ENCODE measurements at regions not wholly inside any gene's neighbourhood (a gene's known extent, or its start where the extent isn't known, plus 50 kb on each side); places are given as distances from the start of the nearest gene placed in this dataset.
"Not testable (repeated sequence)": the region's sequence is repeated elsewhere in the genome, so short reads cannot be mapped to it uniquely, and the experiment has no call there.

DNA sequence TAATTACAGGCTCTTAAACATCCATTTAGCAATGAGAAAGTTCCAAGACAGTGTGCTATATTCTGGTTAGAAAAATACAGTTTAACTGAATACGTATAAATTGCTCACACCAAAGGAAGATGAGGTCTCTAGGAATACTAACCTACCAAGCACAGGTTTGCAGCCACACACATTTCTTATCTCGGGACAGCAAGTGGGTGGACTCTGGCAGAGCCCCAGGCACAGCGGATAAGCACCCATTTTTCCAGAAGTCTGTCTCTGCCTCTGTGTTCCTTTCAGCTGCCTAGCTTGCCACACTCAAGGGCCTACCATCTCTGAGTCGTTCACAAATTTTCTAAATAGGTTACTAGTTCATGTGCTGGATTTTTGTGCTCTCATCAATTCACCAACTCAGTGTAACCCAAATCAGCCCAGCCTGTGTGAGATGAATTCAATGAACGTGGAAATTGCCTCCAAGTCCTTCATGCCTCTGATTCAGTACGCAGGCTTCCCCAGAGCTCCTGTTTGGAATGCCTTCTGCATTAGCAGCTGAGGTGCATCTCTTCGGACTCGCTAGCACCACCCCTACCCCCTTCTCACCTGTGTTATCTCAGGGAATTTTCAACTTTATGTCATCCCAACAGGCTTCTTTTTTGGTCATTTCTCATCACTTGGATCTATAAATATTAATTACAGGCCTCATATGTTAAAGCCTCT, 581.0 kb upstream of the CDH11 start:
- no peak for DNase-seq

DNA sequence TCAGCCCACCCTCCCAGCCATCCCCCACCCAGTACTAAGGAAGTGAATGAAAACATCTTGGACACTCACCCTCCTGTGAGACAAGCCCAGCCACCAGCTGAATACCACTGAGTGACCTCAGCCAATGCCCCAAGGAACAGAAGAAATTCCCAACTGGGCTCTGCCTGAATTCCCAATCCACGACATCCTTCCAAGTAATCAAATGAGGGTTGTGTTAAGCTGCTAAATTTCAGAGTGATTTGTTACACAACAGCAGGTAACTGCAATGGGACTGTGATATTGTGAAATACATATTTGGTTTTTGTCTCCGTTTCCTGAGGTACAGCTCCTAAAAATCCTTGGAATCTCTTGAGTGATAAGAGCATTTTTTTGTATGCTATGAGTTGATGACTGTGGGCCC, 578.7 kb upstream of the CDH11 start:
- no peak for DNase-seq

DNA sequence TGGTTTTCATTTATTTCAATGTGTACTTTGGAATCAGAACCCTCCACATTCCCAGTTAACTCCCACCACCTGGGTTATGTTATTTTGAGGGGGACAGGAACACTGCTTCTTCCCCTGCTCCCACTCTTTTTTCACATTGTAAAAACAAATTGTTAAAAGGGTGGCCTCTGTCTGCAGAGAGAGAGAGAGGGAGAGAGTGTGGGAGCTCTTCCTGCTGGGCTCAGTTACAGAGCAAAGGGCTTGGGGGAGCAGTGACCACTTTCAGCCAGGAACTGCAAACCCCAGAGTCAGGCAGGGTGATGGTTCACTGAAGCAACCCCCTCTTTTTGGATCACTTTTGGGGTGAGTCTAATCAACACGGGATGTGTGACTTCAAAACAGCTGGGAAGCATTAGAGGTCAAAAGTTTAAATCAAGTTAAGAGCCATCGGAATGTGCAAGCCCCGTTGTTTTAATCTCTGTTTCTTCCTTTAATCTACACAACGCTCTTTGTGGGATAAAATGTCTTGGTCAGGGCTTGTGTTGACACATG, 577.0 kb upstream of the CDH11 start:
- DNase-seq: no peak

DNA sequence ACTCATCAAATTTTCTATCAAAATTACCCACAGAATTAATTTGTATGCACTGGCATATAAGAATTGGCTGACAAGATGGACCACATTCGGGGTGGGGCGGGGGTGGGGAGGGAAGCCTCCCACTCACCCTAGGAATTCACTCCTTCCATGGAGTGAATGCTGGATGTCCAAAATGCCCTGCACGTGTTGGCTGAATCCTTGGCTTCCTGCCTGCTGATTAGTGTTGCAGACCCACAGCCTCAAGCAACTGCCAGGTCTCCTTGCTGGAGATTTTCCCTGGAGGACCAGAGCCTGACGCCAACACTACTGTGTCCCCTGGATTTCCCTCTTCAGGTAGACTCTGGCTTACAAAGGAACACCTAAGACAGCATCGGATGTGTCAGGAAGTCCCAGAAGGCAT, 575.7 kb upstream of the CDH11 start:
- no peak for DNase-seq

DNA sequence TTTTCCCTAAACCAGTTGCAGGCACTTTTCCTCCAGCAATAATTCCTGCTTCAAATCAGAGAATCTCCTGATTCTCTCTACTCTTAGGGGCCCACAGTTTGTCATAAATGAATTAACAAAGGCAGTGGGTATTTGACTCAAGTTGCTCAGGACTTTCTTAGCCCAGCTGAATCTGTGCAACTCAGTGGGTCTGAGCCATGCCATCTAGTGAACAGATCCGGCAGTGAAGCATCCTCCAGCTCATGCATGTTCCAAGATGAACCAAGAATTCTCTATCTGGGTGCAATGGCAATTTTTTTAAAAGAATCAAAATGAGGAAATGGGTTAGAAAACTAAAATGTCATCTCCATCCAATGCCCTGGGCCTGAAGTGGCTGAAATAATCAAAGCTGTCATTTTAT, 575.2 kb upstream of the CDH11 start:
- DNase-seq: no peak

DNA sequence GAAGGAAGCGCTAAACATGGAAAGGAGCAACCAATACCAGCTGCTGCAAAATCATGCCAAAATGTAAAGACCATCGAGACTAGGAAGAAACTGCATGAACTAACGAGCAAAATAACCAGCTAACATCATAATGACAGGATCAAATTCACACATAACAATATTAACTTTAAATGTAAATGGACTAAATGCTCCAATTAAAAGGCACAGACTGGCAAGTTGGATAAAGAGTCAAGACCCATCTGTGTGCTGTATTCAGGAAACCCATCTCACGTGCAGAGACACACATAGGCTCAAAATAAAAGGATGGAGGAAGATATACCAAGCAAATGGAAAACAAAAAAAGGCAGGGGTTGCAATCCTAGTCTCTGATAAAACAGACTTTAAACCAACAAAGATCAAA, 570.0 kb upstream of the CDH11 start:
- DNase-seq: not testable (repeated sequence)

DNA sequence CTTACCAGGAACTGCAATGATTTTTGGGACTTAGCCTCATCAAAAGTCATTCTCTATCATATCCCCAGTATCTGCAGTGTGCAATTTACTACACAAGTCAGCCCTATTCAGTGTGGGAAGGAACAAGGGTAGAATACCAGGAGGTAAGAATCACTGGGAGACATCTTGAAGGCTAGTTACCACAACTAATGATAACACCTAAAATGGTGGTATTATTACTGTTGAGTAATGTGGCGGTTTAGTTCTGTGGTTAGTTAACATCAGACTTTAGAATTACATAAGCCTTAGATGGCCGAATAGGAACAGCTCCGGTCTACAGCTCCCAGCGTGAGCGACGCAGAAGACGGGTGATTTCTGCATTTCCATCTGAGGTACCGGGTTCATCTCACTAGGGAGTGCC, 567.9 kb upstream of the CDH11 start:
- DNase-seq: no peak

DNA sequence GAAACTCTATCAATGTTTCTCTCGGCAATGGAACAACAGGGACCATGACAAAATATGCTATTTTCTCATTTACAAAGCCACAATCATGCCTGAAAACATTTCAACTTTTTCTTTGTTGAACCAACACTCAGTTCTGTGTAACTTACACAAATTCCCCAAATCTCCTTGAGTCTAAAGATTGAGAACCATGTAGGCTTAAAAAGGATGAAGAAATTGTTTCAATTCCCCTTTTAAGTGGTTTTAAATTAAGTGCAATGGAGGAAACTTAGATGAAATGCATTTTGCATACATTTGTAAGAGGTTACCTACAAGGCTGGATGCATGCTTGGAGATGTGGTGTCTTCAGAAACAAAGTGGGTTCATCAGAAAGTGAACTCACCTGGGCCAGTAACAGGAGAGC, 566.4 kb upstream of the CDH11 start:
- DNase-seq: no peak

DNA sequence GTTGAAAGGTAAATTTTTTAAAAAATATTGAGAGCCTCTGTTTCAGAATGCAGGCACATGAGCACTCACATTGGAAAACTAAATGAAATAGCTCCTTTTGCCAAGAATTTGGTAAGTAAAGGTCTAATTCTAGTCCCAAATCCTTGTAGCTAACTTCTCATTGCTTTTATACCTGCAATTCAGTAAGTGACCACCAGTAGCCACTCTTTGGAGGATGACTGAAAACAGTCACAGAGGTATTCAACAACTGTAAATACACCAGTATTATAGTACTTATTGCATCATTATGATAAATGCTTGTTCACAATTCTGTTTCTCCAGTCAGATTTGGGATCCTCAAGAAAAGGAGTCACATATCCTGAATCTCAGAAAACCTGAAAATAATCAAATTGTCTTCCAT, 562.4 kb upstream of the CDH11 start:
- no peak for DNase-seq

DNA sequence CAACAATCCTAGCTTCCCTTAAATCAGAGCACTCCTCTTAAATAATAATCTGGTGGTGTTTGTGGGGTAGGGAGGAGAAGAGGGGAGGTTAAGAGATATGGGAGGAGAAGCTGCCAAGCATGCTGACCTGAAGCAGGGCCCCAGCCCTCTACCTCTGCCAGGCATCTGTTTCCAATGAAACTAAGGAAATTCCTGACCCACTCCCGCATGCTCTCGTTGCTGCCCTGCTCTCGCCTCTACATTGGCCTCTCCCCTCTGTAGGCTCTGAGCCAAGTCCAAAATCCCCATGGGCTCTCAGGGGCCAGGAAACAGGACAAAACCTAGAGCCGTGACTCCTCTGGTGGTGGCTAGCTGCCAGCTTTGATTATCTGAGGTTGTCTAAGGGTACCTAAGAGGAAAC, 559.5 kb upstream of the CDH11 start:
- DNase-seq: no peak

DNA sequence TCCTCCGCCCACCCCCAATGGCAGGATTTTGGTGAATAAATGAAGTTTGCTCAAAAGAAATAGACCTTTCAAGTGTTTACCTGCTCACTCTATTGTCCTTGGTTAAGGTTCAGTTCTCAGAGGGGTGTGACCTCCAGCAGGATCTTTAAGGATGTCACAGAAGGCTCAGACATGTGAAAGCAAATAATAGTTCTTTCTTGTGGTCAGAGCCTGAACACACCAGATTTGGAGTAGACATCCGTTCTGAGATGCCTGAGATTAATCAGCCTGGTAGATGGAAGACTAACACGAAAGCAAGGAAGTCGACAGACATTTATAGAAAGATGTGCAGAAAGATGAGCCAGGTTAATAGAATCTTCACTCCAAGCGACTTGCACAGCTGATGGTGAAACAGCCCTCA, 557.9 kb upstream of the CDH11 start:
- DNase-seq: no peak

DNA sequence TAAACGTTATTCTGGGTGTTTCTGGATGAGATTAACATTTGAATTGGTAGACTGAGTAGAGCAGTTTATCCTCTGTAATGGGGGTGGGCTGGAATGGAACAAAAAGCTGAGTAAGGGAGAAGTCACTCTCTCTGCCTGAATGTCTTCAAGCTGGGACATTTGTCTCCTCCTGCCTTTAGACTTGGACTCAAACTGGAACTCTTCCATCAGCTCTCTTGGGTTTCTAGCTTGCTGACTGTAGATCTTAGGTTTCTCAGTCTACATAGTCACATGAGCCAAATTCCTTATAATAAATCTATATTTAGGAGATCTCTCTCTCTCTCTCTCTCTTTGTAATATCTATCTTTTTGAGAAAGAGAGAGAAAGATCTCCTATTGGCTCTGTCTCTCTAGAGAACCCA, 553.3 kb upstream of the CDH11 start:
- no peak for DNase-seq

DNA sequence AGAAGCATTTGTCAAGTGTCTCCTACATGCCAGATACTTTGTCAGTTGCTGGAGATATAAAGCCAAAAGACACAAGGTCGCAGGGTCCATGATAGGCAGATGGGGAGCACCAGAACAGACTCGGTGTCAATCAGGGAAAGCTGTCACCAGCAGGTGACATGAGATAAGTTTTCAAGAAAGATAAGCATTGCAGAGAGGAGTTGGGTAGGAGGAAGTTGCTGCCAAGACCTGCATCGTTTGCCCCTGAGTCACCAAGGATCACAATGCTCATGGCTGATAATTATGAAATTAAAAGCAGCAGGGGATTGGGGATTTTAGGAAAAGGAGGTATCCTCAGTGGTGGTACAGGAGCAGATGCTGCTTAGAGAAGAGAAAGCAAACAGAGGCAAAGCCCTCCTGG, 551.1 kb upstream of the CDH11 start:
- DNase-seq: no peak

DNA sequence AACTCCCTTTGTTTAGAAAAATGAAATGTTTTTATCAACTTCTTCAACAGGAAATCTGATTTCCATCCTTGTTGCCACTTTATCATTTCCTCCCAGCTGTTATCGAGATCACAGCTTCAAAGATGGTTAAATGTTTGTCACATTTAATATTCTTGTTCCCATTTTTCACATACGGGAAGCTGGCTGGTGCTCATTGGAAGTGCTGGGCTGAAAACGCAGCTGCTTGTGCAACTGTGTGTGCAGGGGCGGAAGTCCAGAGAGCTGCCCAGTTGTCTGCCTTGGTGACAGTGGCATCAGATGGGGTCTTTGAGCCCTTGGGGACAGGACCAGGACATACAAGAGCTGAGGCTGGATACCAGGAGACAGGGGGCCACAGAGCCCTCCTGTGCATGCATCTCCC, 549.2 kb upstream of the CDH11 start:
- DNase-seq: no peak

DNA sequence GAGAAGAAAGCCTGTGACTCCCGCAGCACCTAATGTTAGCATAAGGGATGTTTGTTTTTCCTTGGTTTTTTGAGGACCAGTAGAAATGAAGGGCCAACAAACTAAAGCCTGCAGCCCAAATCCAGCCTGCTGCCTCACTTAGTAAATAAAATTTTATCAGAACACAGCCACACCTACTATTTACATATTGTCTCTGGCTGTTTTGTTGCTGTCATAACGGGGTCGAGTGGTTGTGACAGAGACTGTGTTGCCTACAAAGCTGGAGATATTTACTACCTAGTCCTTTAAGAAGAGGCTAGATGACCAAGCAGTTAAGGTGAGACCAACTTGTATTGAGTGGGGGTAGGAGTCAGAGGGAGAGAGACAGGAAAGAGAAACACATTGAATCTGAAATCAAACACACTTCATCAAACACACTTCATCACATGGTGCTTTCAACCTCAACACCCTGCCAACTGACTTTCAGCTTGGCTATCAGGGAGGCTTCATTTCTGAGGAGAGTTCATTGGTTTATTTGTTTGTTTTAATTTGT, 546.3 kb upstream of the CDH11 start:
- DNase-seq: no peak

DNA sequence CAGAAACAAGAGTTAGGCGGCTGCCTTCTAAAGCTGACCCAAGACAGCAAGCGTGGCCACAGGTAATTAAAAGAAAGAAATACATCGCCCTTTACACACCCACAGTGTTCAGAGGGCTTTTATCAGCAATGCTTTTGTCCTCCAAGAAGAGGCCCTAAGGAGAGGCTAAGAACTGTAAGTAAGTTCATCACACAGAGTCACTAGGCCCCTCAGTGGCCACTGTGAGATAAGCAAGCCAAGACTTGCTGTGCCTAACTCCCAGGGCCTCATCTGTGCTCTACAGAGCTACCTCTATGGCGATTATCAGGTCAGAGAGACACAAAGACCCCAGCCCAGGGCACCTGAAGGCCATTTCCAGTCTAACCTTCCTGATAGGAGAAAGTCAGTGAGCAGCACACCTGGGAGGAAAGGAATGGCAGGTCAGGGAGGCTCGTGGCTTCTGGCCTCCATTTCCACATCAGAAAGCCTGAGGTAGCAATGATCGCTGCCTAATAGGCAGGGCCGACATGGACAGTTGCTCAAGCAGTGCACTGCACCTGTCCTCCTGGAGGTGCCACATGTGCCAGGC, 545.2 kb upstream of the CDH11 start:
- DNase-seq: no peak

DNA sequence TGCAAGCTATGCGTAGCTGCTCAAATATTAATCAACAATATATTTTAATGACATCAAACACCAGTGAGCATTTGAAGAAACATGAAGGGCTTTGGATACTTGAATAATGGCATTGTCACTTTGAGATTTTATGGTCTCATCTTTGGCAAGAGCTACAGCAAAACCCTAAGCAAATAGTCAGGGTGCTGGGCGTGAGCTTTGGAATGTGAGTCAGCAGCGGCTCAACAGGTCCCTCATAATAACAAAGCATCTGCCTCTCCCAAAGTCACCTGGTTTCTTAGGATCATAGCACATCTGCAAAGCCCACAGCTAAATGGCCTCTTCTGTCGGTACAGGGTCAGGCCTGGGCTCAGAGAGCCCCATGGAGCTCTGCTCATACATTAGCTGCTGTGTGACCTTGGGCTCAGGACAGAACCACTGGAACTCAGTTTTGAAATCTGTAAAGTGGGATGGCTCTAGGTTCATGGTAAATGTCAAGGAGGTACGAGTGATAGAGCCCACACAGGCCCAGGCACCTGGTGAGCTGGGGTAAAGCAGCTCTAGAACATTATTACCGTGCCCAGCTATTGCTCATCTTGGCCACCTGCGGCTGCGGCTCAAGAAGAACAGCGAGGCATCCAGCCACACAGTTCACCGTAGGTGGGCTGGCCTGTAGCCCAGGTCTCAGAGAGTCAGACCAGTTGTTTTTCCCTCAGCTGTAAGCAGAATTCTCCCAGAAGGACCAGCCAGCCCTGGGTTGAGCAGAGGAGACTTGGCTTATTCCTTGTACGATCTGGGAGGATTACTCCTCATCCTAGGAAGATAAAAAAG, 544.5 kb upstream of the CDH11 start:
- no peak for DNase-seq

DNA sequence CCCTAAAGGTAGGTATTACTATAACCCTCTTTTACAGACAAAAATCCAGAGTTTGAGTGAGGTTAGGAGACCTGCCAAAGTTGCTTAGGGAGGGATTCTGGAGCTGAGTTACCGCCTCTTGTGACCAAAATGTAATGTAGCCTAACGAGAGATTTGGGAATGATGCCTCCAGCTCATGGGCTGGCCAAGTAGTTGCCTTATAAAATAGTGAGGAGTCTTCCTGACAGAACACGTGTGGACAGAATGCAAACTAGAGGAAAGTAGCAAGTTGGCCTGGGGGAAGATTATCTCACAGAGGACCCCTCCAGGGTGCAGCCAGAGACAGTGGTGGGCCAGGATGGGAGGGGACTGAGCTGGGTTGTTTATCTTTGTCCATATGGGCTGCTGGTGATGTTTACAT, 543.7 kb upstream of the CDH11 start:
- DNase-seq: no peak

DNA sequence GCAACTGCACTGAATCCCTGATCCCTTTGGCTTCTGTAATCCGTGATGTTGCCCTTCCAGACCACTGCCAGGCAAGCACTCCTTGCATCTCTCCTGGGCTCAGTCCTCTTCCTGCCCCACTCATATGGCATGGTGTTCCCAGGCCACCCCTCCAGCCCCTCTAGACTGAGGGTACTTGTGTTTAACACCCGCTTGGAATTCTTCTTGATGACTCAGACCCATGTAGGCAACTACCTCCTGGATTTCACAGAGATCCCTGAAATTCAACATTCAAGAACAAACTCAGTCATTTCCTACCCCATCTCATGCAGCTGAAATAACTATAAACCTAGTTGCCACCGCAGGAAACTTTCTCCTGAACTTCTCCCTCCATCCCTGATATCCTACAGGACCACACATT, 541.9 kb upstream of the CDH11 start:
- no peak for DNase-seq

DNA sequence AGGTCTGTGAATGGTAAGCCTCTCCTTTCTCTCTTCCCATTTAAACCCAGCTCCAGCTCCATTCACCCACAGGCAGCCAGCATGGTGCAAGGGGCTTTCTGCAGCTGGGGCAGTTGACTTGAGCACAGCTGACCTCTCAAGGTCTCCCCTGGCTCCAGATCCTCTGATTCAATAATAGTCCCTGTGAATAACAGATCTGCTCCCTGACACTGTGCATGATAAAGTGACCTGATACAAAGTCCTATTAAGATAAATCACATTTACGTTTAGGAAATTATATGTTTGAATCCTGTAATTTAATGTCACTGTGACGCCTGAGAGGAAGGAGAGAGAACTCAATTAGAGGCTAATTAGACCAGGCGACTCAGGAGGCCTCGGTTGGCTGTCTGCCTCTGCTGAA, 540.4 kb upstream of the CDH11 start:
- no peak for DNase-seq

DNA sequence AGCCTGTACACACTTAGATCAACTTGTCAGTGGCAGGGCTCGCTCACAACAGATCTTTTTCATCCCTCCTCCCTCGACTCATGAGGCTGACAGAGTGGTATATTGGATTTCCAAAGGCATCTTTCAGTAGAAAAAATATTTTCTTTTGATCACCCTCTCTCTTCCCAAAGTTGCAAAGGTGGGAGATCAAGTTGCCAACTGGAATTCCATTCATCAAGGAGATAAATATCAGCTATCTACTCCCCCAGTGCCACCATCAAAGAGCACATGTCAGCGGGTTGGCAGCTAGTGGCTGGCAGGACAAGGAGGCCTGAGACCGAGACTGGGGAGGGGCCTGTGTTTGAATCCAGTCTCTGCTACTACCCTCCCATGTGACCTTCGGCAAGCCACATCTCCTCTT, 539.7 kb upstream of the CDH11 start:
- DNase-seq: no peak

DNA sequence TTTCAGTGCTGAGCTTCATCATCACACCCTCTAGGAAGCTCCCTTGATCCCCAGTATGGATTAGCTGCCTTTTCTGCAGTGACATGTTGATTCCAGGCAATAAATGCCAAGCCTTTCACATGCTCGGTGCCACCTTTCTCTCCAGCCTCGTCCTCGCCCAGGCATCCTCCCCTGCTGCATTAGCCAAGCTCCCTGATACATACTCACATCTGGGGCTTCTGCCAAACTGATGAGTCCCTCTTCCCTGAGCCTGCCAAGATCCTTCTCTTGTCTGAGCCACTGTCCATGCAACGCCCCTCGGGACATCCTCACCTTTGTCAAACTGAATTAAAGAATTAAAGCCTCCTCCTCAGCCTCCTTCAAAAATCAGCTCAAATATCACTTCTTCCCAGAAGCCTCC, 538.5 kb upstream of the CDH11 start:
- DNase-seq: no peak

DNA sequence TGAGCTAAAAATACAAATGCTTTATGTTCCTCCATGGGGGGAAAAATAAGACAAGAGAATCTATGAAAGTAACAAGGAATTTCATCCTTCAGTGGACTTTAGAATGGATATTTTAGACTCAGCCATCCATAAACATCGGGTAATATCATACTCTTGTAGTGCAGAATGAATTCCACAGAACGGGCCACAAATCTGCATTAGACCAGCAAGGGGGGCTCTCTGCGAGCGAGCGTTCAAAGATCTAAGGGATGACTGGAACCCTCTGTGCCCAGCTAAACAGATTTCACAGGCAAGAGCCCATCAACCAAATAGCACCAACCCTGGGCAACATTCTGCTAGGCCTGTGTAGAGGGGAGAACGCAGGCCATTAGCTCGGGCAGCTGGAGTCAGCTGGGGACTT, 537.9 kb upstream of the CDH11 start:
- DNase-seq: no peak

DNA sequence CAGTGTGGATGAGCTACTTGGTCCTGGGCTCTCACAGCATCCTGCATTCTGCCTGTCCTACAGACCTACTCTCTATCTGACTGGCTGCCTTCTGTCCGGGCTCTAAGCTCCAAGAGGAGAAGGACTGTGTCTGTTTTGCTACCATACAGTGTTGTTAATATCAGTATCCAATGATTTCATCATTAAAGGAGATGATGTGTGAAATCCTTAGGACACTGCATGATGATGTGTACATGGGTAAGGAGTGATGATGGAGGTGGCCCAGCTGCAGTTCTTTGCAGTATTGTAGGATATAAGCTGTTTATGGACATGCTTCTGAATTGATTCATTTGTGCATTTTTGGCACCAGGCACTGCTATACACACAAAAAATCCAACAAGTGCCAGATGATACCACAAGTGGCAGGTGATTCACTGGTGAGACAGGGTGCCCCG, 536.9 kb upstream of the CDH11 start:
- no peak for DNase-seq
